Caco-2 (cell line): ENCODE measurements at regions not wholly inside any gene's neighbourhood (a gene's known extent, or its start where the extent isn't known, plus 50 kb on each side); places are given as distances from the start of the nearest gene placed in this dataset.

Source experiments
- BruUV-seq: library from RNA; stranded (reverse); fragments of 400-500 nt; replicated peaks from 2 replicates; lab custom pipeline; 2021; lab: Mats Ljungman, UMichigan
- CTCF ChIA-PET: fragments of 300-600 bp; sonication (Branson Sonifier 250); formaldehyde crosslinking; loops from one replicate; lab custom pipeline; 2022; ENCODE audit warnings: antibody characterized with exemption; lab: Charles Lee
- POLR2A ChIA-PET: fragments of 300-600 bp; sonication (Branson Sonifier 250); formaldehyde crosslinking; loops from one replicate; lab custom pipeline; 2022; ENCODE audit warnings: antibody characterized with exemption; lab: Charles Lee
- DNase-seq, 2 experiments: peaks; one replicate each; pipeline versions ENCODE4 v3.0.0 to v3.0.0-alpha.2; 2020 to 2022
- H3K27me3 ChIP-seq: replicated peaks from 2 replicates; pipeline ENCODE4 v1.6.0; 2011; ENCODE audit warnings: low read length; ENCODE audit not compliant: control insufficient read depth, insufficient read depth
- H3K36me3 ChIP-seq: 2 replicates; pipeline ENCODE4 v1.5.1; 2011; ENCODE audit warnings: low read length; ENCODE audit not compliant: control insufficient read depth, insufficient read depth
- H3K4me1 ChIP-seq: fragments of 250-450 bp; sonication (Bioruptor Pico); 2 replicates; pipeline ENCODE4 v1.5.1; 2020; ENCODE audit warnings: mild to moderate bottlenecking
- H3K4me3 ChIP-seq: 2 replicates; pipeline ENCODE4 v1.5.1; 2011; ENCODE audit warnings: low read depth, mild to moderate bottlenecking, control low read depth, low read length
- H3K9me3 ChIP-seq: fragments of 250-450 bp; sonication (Bioruptor Pico); 2 replicates; pipeline ENCODE4 v1.5.1; 2020; ENCODE audit warnings: mild to moderate bottlenecking, moderate library complexity
- H3K27ac Mint-ChIP-seq: one replicate; pipeline ENCODE4 v1.8.0; 2022; ENCODE audit warnings: mixed read lengths; ENCODE audit not compliant: unreplicated experiment
- H3K27me3 Mint-ChIP-seq: one replicate; pipeline ENCODE4 v1.8.0; 2022; ENCODE audit warnings: mixed read lengths; ENCODE audit not compliant: insufficient read depth, unreplicated experiment
- H3K36me3 Mint-ChIP-seq: one replicate; pipeline ENCODE4 v1.8.0; 2022; ENCODE audit warnings: mild to moderate bottlenecking, mixed read lengths; ENCODE audit not compliant: insufficient read depth, unreplicated experiment
- H3K4me1 Mint-ChIP-seq: one replicate; pipeline ENCODE4 v1.8.0; 2022; ENCODE audit warnings: low read depth, mixed read lengths; ENCODE audit not compliant: unreplicated experiment
- H3K4me3 Mint-ChIP-seq: one replicate; pipeline ENCODE4 v1.8.0; 2022; ENCODE audit warnings: mild to moderate bottlenecking, moderate library complexity, mixed read lengths; ENCODE audit not compliant: unreplicated experiment
- H3K9me3 Mint-ChIP-seq: one replicate; pipeline ENCODE4 v1.8.0; 2022; ENCODE audit warnings: mixed read lengths; ENCODE audit not compliant: unreplicated experiment
- intact Hi-C: fragments of 100-400 bp; cut with micrococcal nuclease; formaldehyde crosslinking; loops from one replicate; pipeline ENCODE4 v1.10.0; 2022; ENCODE audit not compliant: unreplicated experiment
- TF ChIP-seq, protein P1 (sequence below), 2 experiments: fragments of 200-600 bp in 1 of 2; IDR thresholded peaks; 1 replicate in 1 of 2; 2 replicates in 1 of 2; pipeline versions ENCODE4 v1.5.1 to v1.8.0; 2011 to 2022; ENCODE audit warnings: antibody characterized with exemption in 1 of 2, control low read depth in 1 of 2, inconsistent platforms in 1 of 2, low read depth in 1 of 2, low read length in 1 of 2, mild to moderate bottlenecking in 1 of 2, moderate library complexity in 1 of 2; ENCODE audit not compliant: insufficient read depth in 1 of 2, severe bottlenecking in 1 of 2, unreplicated experiment in 1 of 2

DNA sequence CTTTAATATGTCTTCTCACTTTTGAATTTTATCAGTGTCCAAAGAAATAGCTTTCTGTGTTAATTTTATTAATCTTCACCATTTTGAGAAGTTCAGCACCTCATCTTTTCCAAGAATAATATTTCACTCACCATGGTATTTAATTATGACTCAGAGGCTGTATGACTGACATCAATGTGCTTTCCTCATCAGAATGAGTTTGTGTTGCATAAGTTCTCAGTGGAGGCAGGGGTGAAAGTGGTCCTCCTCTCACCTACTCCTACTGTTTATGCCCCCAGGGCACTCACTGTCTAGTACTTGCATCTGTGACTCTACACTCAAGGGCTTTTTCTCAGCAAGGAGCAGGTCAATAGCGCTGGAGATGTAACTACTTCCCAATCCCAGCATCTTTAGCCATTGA, 905.3 kb upstream of the INTU start:
- Histone ChIP-seq H3K4me3 (no peak overlapping the region), H3K9me3 (no peaks in the 10 kb centered on the region), H3K36me3 (no peaks in the 10 kb centered on the region), H3K4me1 (no peaks in the 10 kb centered on the region), H3K27me3 (no peaks in the 10 kb centered on the region)
- no peak overlapping the region for H3K4me3 Mint-ChIP-seq
- intact Hi-C loops: no loop called here
- no peak overlapping the region for H3K27ac Mint-ChIP-seq
- H3K9me3 Mint-ChIP-seq: no peaks in the 10 kb centered on the region
- no peak for DNase-seq
- TF ChIP-seq, protein P1, sequence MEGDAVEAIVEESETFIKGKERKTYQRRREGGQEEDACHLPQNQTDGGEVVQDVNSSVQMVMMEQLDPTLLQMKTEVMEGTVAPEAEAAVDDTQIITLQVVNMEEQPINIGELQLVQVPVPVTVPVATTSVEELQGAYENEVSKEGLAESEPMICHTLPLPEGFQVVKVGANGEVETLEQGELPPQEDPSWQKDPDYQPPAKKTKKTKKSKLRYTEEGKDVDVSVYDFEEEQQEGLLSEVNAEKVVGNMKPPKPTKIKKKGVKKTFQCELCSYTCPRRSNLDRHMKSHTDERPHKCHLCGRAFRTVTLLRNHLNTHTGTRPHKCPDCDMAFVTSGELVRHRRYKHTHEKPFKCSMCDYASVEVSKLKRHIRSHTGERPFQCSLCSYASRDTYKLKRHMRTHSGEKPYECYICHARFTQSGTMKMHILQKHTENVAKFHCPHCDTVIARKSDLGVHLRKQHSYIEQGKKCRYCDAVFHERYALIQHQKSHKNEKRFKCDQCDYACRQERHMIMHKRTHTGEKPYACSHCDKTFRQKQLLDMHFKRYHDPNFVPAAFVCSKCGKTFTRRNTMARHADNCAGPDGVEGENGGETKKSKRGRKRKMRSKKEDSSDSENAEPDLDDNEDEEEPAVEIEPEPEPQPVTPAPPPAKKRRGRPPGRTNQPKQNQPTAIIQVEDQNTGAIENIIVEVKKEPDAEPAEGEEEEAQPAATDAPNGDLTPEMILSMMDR (IDR thresholded peaks at IDR 0.05; ENCODE audit: insufficient read depth in 1 of 2, low read depth in 1 of 2, low read length in 1 of 2, severe bottlenecking in 1 of 2, unreplicated experiment in 1 of 2): no peak
- ChIA-PET POLR2A (no interaction called here), CTCF (no interaction called here)
- BruUV-seq: no TSS peak
- no peaks in the 10 kb centered on the region for H3K36me3 Mint-ChIP-seq
- H3K4me1 Mint-ChIP-seq: no peaks in the 10 kb centered on the region
- no peaks in the 10 kb centered on the region for H3K27me3 Mint-ChIP-seq

DNA sequence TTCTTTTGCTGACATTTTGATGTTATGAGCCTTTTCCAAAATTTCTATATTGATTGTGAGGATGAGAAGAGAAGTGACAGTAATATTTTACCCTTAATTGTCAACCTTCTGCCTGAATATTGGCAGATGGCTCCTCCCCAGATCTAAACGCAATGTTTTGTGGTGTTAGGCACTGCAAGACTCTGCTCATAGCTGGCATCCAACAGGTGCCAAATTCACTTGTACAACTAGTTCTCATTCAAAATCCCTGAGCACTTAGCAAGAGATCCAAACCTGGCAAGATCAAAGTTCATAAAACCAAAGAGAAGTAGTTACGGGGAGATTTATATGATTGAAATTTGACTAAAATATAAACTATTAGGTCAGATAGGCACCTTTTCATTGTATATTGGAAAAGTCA, 901.7 kb upstream of the INTU start:
- ChIA-PET POLR2A (no interaction called here), CTCF (no interaction called here)
- TF ChIP-seq, protein P1 (IDR thresholded peaks at IDR 0.05; ENCODE audit: insufficient read depth in 1 of 2, low read depth in 1 of 2, low read length in 1 of 2, severe bottlenecking in 1 of 2, unreplicated experiment in 1 of 2): no peak
- H3K27ac Mint-ChIP-seq: no peak overlapping the region
- no peaks in the 10 kb centered on the region for H3K4me1 ChIP-seq
- no peaks in the 10 kb centered on the region for H3K36me3 ChIP-seq
- H3K4me3 ChIP-seq: no peak overlapping the region
- H3K9me3 ChIP-seq: no peaks in the 10 kb centered on the region
- no peaks in the 10 kb centered on the region for H3K36me3 Mint-ChIP-seq
- no peaks in the 10 kb centered on the region for H3K27me3 ChIP-seq
- no peaks in the 10 kb centered on the region for H3K9me3 Mint-ChIP-seq
- intact Hi-C loops: no loop called here
- no peak overlapping the region for H3K4me3 Mint-ChIP-seq
- DNase-seq: no peak
- no peaks in the 10 kb centered on the region for H3K4me1 Mint-ChIP-seq
- no peaks in the 10 kb centered on the region for H3K27me3 Mint-ChIP-seq
- BruUV-seq: no TSS peak

DNA sequence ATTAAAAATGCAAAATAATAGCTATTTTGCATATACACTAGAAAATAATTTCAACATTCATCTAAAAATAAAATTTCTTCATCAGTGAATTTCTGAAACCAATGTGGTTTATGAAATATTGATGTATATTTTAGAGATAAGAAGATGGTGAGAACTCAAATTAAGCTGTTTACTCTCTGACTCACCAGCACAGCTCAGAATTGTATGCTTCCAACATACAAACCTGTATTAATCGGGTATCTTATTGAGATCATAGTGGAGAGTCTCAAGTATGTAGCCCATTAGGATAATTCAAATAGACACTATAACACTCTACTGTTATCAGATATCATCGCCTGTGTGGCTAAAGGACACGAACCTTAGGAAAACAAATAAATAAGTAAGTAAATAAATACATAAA, 899.5 kb upstream of the INTU start:
- H3K27me3 ChIP-seq: no peaks in the 10 kb centered on the region
- no peaks in the 10 kb centered on the region for H3K36me3 ChIP-seq
- Mint-ChIP-seq H3K4me1 (no peaks in the 10 kb centered on the region), H3K36me3 (no peaks in the 10 kb centered on the region), H3K27ac (no peak overlapping the region), H3K4me3 (no peak overlapping the region), H3K27me3 (no peaks in the 10 kb centered on the region), H3K9me3 (no peaks in the 10 kb centered on the region)
- TF ChIP-seq, protein P1 (IDR thresholded peaks at IDR 0.05; ENCODE audit: insufficient read depth in 1 of 2, low read depth in 1 of 2, low read length in 1 of 2, severe bottlenecking in 1 of 2, unreplicated experiment in 1 of 2): no peak
- no peak for DNase-seq
- no TSS peak for BruUV-seq
- intact Hi-C loops: no loop called here
- no peaks in the 10 kb centered on the region for H3K9me3 ChIP-seq
- ChIA-PET CTCF (no interaction called here), POLR2A (no interaction called here)
- no peak overlapping the region for H3K4me3 ChIP-seq
- no peaks in the 10 kb centered on the region for H3K4me1 ChIP-seq
